K562 (cell line): ENCODE measurements at regions not wholly inside any gene's neighbourhood (a gene's known extent, or its start where the extent isn't known, plus 50 kb on each side); places are given as distances from the start of the nearest gene placed in this dataset.

Source experiments
- GABPB1 ChIP-seq: sonication (generic); formaldehyde crosslinking; IDR thresholded peaks from 2 replicates; pipeline ENCODE4 v1.8.0; 2022; ENCODE audit warnings: mild to moderate bottlenecking, missing genetic modification reagents
- NFE2L1 ChIP-seq: fragments of 450-650 bp; IDR thresholded peaks from 2 replicates; pipeline ENCODE4 v1.6.1; 2016; ENCODE audit warnings: missing genetic modification characterization, low read depth, mild to moderate bottlenecking, missing compliant biosample characterization, moderate library complexity, borderline replicate concordance
- NUFIP1 ChIP-seq: fragments of 450-650 bp; IDR thresholded peaks from 2 replicates; pipeline ENCODE4 v1.6.1; 2018; ENCODE audit not compliant: partially characterized antibody
- SP1 ChIP-seq: sonication (generic); formaldehyde crosslinking; IDR thresholded peaks from 2 replicates; pipeline ENCODE4 v1.8.1; 2022; ENCODE audit warnings: mild to moderate bottlenecking, missing genetic modification reagents
- TCF7L2 ChIP-seq: fragments of 150-350 bp; IDR thresholded peaks from 2 replicates; pipeline ENCODE4 v1.6.1; 2016; ENCODE audit warnings: low read depth, mild to moderate bottlenecking, low read length, moderate library complexity
- ZBTB17 ChIP-seq: fragments of 450-650 bp; formaldehyde crosslinking; IDR thresholded peaks from 2 replicates; pipeline ENCODE4 v1.4.0; 2020; ENCODE audit warnings: mild to moderate bottlenecking
- ZNF143 ChIP-seq: sonication (generic); formaldehyde crosslinking; IDR thresholded peaks from 2 replicates; pipeline ENCODE4 v1.9.0; 2022; ENCODE audit warnings: mild to moderate bottlenecking, missing genetic modification reagents
- TF ChIP-seq, protein P1 (sequence below): sonication (generic); formaldehyde crosslinking; IDR thresholded peaks from 2 replicates; pipeline ENCODE4 v1.4.0; 2020; ENCODE audit warnings: mild to moderate bottlenecking, missing genetic modification reagents
- TF ChIP-seq, protein P2 (sequence below): sonication (generic); formaldehyde crosslinking; IDR thresholded peaks from 2 replicates; pipeline ENCODE4 v1.8.1; 2022; ENCODE audit warnings: missing genetic modification reagents
- TF ChIP-seq, protein P3 (sequence below): fragments of 450-650 bp; IDR thresholded peaks from 2 replicates; pipeline ENCODE4 v1.6.1; 2016; ENCODE audit warnings: antibody characterized with exemption
- TF ChIP-seq, protein P4 (sequence below), 2 experiments: IDR thresholded peaks; 2 replicates each; pipeline ENCODE4 v1.6.1; 2012; ENCODE audit warnings: improper control_type of control experiment in 2 of 2, low read depth in 2 of 2, low read length in 2 of 2, borderline replicate concordance in 1 of 2

- TF ChIP-seq, protein P1, sequence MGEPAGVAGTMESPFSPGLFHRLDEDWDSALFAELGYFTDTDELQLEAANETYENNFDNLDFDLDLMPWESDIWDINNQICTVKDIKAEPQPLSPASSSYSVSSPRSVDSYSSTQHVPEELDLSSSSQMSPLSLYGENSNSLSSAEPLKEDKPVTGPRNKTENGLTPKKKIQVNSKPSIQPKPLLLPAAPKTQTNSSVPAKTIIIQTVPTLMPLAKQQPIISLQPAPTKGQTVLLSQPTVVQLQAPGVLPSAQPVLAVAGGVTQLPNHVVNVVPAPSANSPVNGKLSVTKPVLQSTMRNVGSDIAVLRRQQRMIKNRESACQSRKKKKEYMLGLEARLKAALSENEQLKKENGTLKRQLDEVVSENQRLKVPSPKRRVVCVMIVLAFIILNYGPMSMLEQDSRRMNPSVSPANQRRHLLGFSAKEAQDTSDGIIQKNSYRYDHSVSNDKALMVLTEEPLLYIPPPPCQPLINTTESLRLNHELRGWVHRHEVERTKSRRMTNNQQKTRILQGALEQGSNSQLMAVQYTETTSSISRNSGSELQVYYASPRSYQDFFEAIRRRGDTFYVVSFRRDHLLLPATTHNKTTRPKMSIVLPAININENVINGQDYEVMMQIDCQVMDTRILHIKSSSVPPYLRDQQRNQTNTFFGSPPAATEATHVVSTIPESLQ (CRISPR knock-in tag) = no peak
- TF ChIP-seq, protein P2, sequence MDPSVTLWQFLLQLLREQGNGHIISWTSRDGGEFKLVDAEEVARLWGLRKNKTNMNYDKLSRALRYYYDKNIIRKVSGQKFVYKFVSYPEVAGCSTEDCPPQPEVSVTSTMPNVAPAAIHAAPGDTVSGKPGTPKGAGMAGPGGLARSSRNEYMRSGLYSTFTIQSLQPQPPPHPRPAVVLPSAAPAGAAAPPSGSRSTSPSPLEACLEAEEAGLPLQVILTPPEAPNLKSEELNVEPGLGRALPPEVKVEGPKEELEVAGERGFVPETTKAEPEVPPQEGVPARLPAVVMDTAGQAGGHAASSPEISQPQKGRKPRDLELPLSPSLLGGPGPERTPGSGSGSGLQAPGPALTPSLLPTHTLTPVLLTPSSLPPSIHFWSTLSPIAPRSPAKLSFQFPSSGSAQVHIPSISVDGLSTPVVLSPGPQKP (CRISPR knock-in tag) = no peak
- TF ChIP-seq NFE2L1 (tag) (no peak), NUFIP1 (no peak), ZBTB17 (CRISPR knock-in tag) (no peak), SP1 (CRISPR knock-in tag) (no peak), TCF7L2 (no peak), ZNF143 (CRISPR knock-in tag) (no peak), GABPB1 (CRISPR knock-in tag) (no peak)
- TF ChIP-seq, protein P3, sequence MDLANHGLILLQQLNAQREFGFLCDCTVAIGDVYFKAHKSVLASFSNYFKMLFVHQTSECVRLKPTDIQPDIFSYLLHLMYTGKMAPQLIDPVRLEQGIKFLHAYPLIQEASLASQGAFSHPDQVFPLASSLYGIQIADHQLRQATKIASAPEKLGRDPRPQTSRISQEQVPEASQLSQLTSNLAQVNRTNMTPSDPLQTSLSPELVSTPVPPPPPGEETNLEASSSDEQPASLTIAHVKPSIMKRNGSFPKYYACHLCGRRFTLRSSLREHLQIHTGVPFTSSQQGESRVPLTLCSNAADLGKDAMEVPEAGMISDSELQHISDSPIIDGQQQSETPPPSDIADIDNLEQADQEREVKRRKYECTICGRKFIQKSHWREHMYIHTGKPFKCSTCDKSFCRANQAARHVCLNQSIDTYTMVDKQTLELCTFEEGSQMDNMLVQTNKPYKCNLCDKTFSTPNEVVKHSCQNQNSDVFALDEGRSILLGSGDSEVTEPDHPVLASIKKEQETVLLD = no peak
- TF ChIP-seq, protein P4, sequence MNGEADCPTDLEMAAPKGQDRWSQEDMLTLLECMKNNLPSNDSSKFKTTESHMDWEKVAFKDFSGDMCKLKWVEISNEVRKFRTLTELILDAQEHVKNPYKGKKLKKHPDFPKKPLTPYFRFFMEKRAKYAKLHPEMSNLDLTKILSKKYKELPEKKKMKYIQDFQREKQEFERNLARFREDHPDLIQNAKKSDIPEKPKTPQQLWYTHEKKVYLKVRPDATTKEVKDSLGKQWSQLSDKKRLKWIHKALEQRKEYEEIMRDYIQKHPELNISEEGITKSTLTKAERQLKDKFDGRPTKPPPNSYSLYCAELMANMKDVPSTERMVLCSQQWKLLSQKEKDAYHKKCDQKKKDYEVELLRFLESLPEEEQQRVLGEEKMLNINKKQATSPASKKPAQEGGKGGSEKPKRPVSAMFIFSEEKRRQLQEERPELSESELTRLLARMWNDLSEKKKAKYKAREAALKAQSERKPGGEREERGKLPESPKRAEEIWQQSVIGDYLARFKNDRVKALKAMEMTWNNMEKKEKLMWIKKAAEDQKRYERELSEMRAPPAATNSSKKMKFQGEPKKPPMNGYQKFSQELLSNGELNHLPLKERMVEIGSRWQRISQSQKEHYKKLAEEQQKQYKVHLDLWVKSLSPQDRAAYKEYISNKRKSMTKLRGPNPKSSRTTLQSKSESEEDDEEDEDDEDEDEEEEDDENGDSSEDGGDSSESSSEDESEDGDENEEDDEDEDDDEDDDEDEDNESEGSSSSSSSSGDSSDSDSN (IDR thresholded peaks at IDR 0.05; ENCODE audit: borderline replicate concordance in 1 of 2, low read depth in 2 of 2, low read length in 2 of 2) = no peak
These were observed 372.0 kb downstream of the CDH9 start (continued) for GRCh38 chr5:26666371-26666770.
